Activated B cell treated with CpG ODN at 0.5 μM for 24 hours (primary cell): ENCODE measurements at regions not wholly inside any gene's neighbourhood (a gene's known extent, or its start where the extent isn't known, plus 50 kb on each side); places are given as distances from the start of the nearest gene placed in this dataset.

Source experiments
- ATAC-seq: fragments of 200-7000 bp; cut with Tn5 transposase; one replicate; pipeline ENCODE4 v1.10.0; 2021; ENCODE audit warnings: low read depth, mild to moderate bottlenecking, moderate library complexity
- CTCF ChIA-PET: fragments of 350-600 bp; sonication (Branson Sonifier 250); formaldehyde crosslinking; loops from one replicate; lab custom pipeline; 2021; ENCODE audit warnings: antibody characterized with exemption; lab: Charles Lee
- POLR2A ChIA-PET: fragments of 350-600 bp; sonication (Branson Sonifier 250); formaldehyde crosslinking; loops from one replicate; lab custom pipeline; 2021; ENCODE audit warnings: antibody characterized with exemption; lab: Charles Lee
- DNase-seq: peaks from one replicate; pipeline ENCODE4 v3.0.0; 2022
- H3K27ac Mint-ChIP-seq: one replicate; pipeline ENCODE4 v1.8.0; 2020; ENCODE audit warnings: mixed read lengths
- H3K27me3 Mint-ChIP-seq: one replicate; pipeline ENCODE4 v1.8.0; 2021; ENCODE audit warnings: mixed read lengths
- H3K36me3 Mint-ChIP-seq: one replicate; pipeline ENCODE4 v1.8.0; 2021; ENCODE audit warnings: low read depth, mixed read lengths
- H3K4me1 Mint-ChIP-seq: one replicate; pipeline ENCODE4 v1.8.0; 2021; ENCODE audit warnings: mixed read lengths
- H3K4me3 Mint-ChIP-seq: one replicate; pipeline ENCODE4 v1.8.0; 2020; ENCODE audit warnings: mild to moderate bottlenecking, mixed read lengths
- H3K9me3 Mint-ChIP-seq: one replicate; pipeline ENCODE4 v1.8.0; 2020; ENCODE audit warnings: mixed read lengths
- CTCF ChIP-seq: fragments of 200-600 bp; IDR thresholded peaks from one replicate; pipeline ENCODE4 v1.8.0; 2022; ENCODE audit warnings: antibody characterized with exemption, mild to moderate bottlenecking
- intact Hi-C: fragments of 100-400 bp; cut with micrococcal nuclease; formaldehyde crosslinking; loops from one replicate; pipeline ENCODE4 v1.15.1; 2024

- CTCF ChIA-PET = no interaction called here
- no peak overlapping the region for H3K4me3 Mint-ChIP-seq
- peaks cover 48% of the 10 kb centered on the region for H3K4me1 Mint-ChIP-seq
- ATAC-seq (no peak), DNase-seq (no peak)
- H3K36me3 Mint-ChIP-seq = no peaks in the 10 kb centered on the region
- H3K27ac Mint-ChIP-seq = no peak overlapping the region
- TF ChIP-seq CTCF = no peak
- POLR2A ChIA-PET = interaction anchor here (1.1 kb wide), 1 partner anchor 10 kb away, joined by 4 read pairs; no protein-coding TSS in a partner anchor
- H3K9me3 Mint-ChIP-seq = no peaks in the 10 kb centered on the region
- H3K27me3 Mint-ChIP-seq = no peaks in the 10 kb centered on the region
- intact Hi-C loops = no loop called here
Observed at GRCh38 chr12:123078531-123079155, 72.2 kb downstream of the PITPNM2 start.

- H3K4me3 Mint-ChIP-seq = no peak overlapping the region
- POLR2A ChIA-PET = interaction anchor here (0.6 kb wide), 1 partner anchor 97 kb away, joined by 5 read pairs; no protein-coding TSS in a partner anchor
- intact Hi-C loops = no loop called here
Observed at GRCh38 chr12:123078120-123078465, 72.8 kb downstream of the PITPNM2 start.

GRCh38 chr12:123077298-123078119, 73.4 kb downstream of the PITPNM2 start:
- Mint-ChIP-seq H3K27ac (no peak overlapping the region), H3K9me3 (no peaks in the 10 kb centered on the region), H3K4me3 (no peak overlapping the region), H3K27me3 (no peaks in the 10 kb centered on the region), H3K36me3 (no peaks in the 10 kb centered on the region), H3K4me1 (peaks cover 37% of the 10 kb centered on the region)
- no peak for TF ChIP-seq CTCF
- ChIA-PET POLR2A (interaction anchor here (0.6 to 3.6 kb wide), 2 partner anchors 98 to 155 kb away, joined by 5 to 14 read pairs; partner anchors contain the start of genes MPHOSPH9 and MTRFR), CTCF (no interaction called here)
- DNase-seq = no peak
- no peak for ATAC-seq
- intact Hi-C loops = loop anchor here (2.0 kb wide), 1 partner anchor 65 kb away; no protein-coding TSS in a partner anchor

More at GRCh38 chr12:123078120-123078465, 72.8 kb downstream of the PITPNM2 start:
- CTCF ChIA-PET = no interaction called here
- H3K27ac Mint-ChIP-seq = no peak overlapping the region
- no peaks in the 10 kb centered on the region for H3K36me3 Mint-ChIP-seq
- no peaks in the 10 kb centered on the region for H3K27me3 Mint-ChIP-seq
- TF ChIP-seq CTCF = no peak
- ATAC-seq (no peak), DNase-seq (no peak)
- H3K4me1 Mint-ChIP-seq = peaks cover 43% of the 10 kb centered on the region
- no peaks in the 10 kb centered on the region for H3K9me3 Mint-ChIP-seq

- Mint-ChIP-seq H3K27me3 (no peaks in the 10 kb centered on the region), H3K4me1 (peaks cover 32% of the 10 kb centered on the region), H3K27ac (peak overlapping the region; percentile 76), H3K9me3 (no peaks in the 10 kb centered on the region), H3K4me3 (no peak overlapping the region), H3K36me3 (no peaks in the 10 kb centered on the region)
- no peak for TF ChIP-seq CTCF
- POLR2A ChIA-PET = interaction anchor here (0.6 to 3.6 kb wide), 4 partner anchors 13 to 201 kb away, joined by 3 to 14 read pairs (median 6); partner anchors contain the start of genes MPHOSPH9 and MTRFR
- DNase-seq (no peak), ATAC-seq (peak; percentile 56)
- intact Hi-C loops = loop anchor here (1.0 to 2.0 kb wide), 2 partner anchors 8 to 66 kb away; no protein-coding TSS in a partner anchor
- CTCF ChIA-PET = interaction anchor here (1.0 kb wide), 1 partner anchor 33 kb away, joined by 3 read pairs; no protein-coding TSS in a partner anchor
Observed at GRCh38 chr12:123076604-123077297, 74.1 kb downstream of the PITPNM2 start.
